ENCODE measurements at regions not wholly inside any gene's neighbourhood (a gene's known extent, or its start where the extent isn't known, plus 50 kb on each side); places are given as distances from the start of the nearest gene placed in this dataset.
"Not testable (repeated sequence)": the region's sequence is repeated elsewhere in the genome, so short reads cannot be mapped to it uniquely, and the experiment has no call there.

- TF ChIP-seq EZH2 (IDR thresholded peaks at IDR 0.05; ENCODE audit: low read length, unreplicated experiment); CTCF (conservative IDR thresholded peaks at IDR 0.05; ENCODE audit: low read depth, low read length); EZH2phosphoT487 (IDR thresholded peaks at IDR 0.05; ENCODE audit: borderline replicate concordance, low read length): not testable (repeated sequence)
Measured at GRCh38 chr14:43326501-43327407, 1180.3 kb downstream of the FSCB start.

All from PC-3 (cell line).